ENCODE measurements at regions not wholly inside any gene's neighbourhood (a gene's known extent, or its start where the extent isn't known, plus 50 kb on each side); places are given as distances from the start of the nearest gene placed in this dataset.
"Not testable (repeated sequence)": the region's sequence is repeated elsewhere in the genome, so short reads cannot be mapped to it uniquely, and the experiment has no call there.

- DNase-seq, result no peak
Observed at GRCh38 chr4:13903901-13904300, 276.4 kb upstream of the BOD1L1 start.

GRCh38 chr4:13905543-13905942 is 278.0 kb upstream of the BOD1L1 start:
- no peak for DNase-seq

GRCh38 chr4:13906727-13907126 is 279.2 kb upstream of the BOD1L1 start:
- no peak for DNase-seq

GRCh38 chr4:13907255-13907751 is 279.8 kb upstream of the BOD1L1 start:
- no peak for DNase-seq

GRCh38 chr4:13908455-13908854 is 280.9 kb upstream of the BOD1L1 start:
- no peak for DNase-seq

- DNase-seq, result no peak
Observed at GRCh38 chr4:13910556-13910955, 283.0 kb upstream of the BOD1L1 start.

GRCh38 chr4:13911256-13911655 is 283.7 kb upstream of the BOD1L1 start:
- DNase-seq, result no peak

- no peak for DNase-seq
Observed at GRCh38 chr4:13912436-13912925, 285.0 kb upstream of the BOD1L1 start.

- DNase-seq, result no peak
Observed at GRCh38 chr4:13912966-13913365, 285.4 kb upstream of the BOD1L1 start.

- DNase-seq, result no peak
Observed at GRCh38 chr4:13917015-13917414, 289.5 kb upstream of the BOD1L1 start.

GRCh38 chr4:13918110-13918509 is 290.6 kb upstream of the BOD1L1 start:
- DNase-seq, result no peak

GRCh38 chr4:13918991-13919441 is 291.5 kb upstream of the BOD1L1 start:
- DNase-seq, result no peak

GRCh38 chr4:13920111-13920875 is 292.8 kb upstream of the BOD1L1 start:
- no peak for DNase-seq

- DNase-seq, result no peak
Observed at GRCh38 chr4:13920901-13921300, 293.4 kb upstream of the BOD1L1 start.

- no peak for DNase-seq
Observed at GRCh38 chr4:13921805-13922204, 294.3 kb upstream of the BOD1L1 start.

GRCh38 chr4:13922459-13922858 is 294.9 kb upstream of the BOD1L1 start:
- no peak for DNase-seq

GRCh38 chr4:13922873-13923645 is 295.5 kb upstream of the BOD1L1 start:
- no peak for DNase-seq

GRCh38 chr4:13924900-13925299 is 297.4 kb upstream of the BOD1L1 start:
- not testable (repeated sequence) for DNase-seq

- DNase-seq, result no peak
Observed at GRCh38 chr4:13928214-13928613, 300.7 kb upstream of the BOD1L1 start.

GRCh38 chr4:13930155-13930554 is 302.6 kb upstream of the BOD1L1 start:
- DNase-seq, result no peak

- DNase-seq, result no peak
Observed at GRCh38 chr4:13933191-13933590, 305.7 kb upstream of the BOD1L1 start.

- no peak for DNase-seq
Observed at GRCh38 chr4:13938299-13938698, 310.8 kb upstream of the BOD1L1 start.

GRCh38 chr4:13940921-13941320 is 313.4 kb upstream of the BOD1L1 start:
- no peak for DNase-seq

GRCh38 chr4:13942977-13943376 is 315.5 kb upstream of the BOD1L1 start:
- no peak for DNase-seq

All from stimulated activated CD4-positive, alpha-beta T cell treated with anti-CD3 and anti-CD28 coated beads, Interleukin-15, amount 100 ng/mL, for 24 hours (primary cell).